GM19240 (cell line): ENCODE measurements at regions not wholly inside any gene's neighbourhood (a gene's known extent, or its start where the extent isn't known, plus 50 kb on each side); places are given as distances from the start of the nearest gene placed in this dataset.

Experiments
- DNase-seq: peaks from one replicate; pipeline ENCODE4 v3.0.0; 2011; ENCODE audit warnings: low spot score; ENCODE audit not compliant: insufficient read length

DNA sequence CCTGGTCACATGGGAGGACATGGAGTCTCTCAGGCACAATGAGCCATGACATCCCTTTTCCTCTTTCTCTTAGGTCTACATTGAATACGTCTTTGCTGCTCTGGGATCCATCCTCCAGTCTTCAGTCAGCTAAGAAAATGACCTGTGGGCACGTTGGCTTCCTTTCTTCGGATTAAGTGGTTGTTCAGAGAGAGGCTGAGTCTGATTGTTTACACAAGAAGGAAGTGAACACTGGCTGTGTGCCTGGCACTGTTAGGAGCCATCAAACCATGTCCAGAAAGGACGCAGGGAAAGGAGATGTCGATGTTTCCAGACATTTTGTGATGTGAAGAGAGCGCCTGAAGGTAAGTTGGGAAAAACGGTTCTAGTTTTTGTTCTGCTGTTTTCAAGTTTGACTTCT lies 309.9 kb upstream of the CDYL start:
- no peak for DNase-seq

DNA sequence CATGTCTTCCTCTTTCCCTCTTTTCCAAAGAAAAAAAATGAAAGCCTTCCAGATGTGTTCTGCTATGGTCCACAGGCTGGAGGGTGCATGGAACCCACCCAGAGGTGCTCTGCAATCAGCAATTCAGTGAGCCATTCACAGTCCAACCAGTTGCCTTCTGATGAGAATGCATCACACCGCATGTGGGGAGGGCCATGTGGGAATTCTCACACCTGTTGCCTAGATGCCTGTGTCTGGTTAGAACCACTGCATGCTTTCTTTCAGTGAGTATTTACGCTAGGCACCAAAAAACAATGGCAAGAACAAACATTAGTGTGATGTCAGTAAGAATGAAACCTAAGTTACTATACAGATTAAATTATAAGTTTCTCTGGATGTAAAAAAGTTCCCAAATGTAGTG lies 311.6 kb upstream of the CDYL start:
- no peak for DNase-seq

DNA sequence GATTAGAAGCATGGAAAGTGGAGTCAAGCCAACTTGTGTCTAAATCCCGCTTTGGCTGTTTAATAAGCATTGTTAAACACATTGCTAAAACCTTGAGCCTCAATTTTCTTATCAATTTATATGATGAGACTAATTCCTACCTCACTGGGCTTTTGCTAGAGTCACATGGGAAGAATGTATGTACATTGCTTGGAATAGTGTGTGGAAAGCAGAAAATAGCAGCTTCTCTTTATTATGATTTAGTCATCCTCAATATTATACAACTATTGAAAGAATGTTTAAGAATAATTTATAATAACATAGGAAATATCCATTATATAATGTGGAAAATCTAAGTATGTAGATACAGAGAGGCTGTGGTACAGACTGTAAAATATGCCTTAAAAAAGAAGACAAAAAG lies 313.0 kb upstream of the CDYL start:
- DNase-seq = no peak

DNA sequence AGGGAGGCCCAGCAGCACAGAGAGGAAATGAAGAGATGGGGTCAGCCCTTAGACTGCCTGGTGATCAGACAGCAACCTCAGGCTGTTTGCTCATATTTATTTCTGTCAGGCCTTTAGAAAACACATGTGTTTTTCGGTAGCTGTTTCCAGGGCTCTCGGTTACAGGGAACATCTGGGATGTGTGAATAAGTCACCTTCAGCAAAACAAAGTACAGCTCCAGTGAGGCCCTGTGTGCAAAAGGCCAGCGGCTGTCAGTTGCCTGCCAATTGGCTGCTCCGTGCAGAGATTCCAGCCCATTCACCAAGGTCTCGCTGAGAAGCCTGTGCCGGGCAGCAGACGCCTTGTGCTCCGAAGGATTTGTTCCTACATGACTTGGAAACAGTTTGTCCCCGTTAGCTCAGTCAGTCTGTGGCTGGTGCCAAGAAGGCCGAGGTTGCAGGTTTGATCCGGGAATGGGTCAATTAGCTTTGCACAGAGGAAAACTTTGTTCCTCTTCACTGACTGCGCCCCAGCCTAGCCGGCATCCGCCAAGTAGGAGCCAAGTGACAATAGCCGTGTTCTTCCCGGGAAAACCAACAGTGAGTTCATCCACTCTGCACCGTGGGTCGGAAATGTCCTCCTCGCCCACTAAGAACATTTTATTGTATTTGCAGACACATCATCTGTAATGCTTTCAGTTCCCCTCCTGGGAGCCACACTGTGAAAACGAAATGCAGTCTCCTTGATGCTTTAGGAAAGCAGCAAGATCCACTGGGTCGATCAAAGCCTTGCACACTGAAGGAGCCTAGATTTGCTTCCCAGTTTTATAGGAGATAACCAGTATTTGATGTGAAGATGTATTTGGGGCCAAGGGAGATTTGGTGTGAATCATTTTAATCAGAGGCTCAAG lies 315.4 kb upstream of the CDYL start:
- DNase-seq = no peak

DNA sequence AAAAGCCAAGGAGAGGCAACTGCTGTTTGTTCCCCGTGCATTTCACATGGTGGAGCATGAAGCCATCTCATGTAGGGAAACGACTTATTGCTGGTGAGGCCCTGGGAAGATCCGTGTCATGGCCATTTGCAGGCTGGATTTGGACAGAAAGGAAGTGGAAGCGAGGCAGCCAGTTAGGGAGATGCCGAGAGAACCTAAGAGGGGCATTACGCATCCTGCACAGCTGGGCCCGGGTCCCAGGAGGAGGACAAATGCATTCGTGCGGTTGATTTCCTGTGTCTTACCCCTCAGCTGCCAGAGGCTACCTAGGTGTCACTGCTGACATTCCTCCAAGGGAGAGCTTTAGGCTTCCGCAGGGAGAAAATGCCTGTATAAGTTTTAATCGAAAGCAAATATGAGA lies 316.2 kb upstream of the CDYL start:
- DNase-seq = no peak

DNA sequence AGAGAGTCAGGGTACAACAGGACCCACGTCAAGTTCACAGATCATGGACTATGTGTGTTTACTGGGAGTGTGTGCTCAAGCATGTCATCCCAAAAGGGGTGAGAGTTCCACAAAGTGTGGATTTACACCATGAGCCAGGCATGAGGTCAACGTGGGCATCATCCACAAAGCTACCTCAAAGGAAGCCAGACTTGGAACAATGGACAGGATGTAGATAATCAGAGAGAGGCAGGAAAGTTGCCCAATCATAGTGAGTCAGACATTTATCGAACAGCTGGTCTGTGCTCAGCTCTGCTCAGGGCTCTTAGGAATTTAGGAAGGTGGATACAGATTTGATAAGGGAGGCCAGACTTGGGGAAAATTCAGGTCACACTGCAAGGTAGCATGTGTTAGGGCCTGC lies 317.2 kb upstream of the CDYL start:
- no peak for DNase-seq

DNA sequence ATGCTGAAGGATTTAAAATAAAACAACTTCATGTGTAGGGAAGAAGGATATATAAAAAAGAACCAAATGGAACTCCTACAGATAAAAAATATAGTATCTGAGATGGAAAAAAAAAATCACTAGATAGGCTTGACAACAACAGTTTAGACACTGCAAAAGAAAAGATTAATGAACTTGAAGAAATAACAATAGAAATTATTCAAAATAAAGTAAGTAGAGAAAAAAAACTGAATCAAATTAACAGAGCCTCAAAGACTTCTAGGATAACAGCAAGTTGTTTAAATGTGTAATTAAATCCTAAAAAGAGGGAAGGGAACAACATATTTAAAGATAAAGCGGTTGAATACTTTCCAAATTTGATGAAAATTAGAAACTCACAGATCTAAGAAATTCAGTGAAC lies 316.3 kb upstream of the ECI2 start:
- no peak for DNase-seq

DNA sequence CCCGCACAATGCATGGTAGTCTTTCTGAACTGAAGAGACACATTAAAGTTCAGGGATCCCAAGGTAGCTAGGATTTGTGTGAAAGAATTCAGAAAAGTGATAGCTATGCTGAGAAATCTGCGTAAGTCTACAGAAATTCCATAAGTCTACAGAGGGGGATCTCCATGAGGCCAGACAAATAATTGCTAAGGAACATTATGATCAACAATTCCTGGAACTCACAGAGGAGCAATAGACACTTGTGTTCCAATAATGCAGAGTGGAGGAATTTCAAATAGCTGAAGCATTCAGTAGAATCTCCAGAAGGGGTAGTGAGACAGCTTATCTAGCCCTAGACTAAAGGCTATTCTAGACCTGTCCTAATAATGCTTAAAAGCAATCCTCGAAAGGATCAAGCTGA lies 315.7 kb upstream of the ECI2 start:
- no peak for DNase-seq

DNA sequence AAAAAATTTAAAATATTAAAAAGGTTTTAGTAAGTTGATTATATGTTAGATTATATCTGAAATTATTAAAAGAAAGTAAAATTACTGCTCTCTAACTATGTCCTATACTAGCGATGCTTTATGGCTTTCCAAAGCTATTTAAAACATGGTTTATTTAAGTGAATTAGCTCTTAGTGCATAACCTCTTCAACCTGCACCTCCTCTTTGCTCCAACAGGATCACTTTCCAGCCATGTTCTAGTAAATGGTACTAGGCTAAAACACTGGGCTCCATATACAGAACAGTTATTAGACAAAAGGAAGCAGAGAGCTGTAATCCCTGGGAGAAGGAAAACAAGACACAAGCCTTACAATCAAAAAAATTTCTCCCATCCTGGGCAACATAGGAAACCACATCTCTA lies 314.9 kb upstream of the ECI2 start:
- DNase-seq = no peak

DNA sequence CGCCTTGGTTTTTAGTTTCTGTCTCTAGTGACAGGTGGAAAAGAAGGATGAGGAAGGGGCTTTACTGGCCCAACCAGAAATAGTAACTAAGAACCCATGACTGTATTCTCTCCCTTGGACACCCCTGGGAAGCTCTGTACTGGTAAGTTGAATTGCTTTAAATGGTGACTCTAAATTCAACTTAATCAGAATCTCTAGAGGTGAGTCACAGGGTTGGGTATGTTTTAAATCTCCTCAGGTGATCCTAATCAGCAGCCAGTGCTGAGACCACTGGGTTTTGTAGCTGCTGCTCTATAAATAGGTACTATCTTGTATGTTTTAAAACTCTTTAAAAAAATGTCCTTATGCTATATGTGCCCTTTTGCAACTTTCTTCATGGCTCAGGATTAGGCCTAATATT lies 314.0 kb upstream of the ECI2 start:
- no peak for DNase-seq

DNA sequence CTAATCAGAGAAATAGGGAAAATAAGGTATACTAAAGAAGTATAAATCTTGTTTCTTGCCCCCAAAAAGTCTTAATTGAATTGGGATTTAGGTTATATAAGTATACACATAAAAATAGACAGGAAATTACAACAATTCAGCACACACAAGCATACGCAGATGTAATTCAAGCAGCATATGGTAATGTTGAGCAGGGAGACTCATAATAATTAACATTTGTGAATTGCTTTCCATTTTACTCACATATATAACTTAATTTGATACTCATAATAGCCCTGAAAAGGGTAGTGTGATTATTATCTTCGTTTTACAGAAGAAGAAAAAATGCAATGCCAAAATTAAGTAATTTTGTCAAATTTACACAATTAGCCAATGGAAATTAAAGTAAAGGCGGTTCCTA lies 313.5 kb upstream of the ECI2 start:
- no peak for DNase-seq

DNA sequence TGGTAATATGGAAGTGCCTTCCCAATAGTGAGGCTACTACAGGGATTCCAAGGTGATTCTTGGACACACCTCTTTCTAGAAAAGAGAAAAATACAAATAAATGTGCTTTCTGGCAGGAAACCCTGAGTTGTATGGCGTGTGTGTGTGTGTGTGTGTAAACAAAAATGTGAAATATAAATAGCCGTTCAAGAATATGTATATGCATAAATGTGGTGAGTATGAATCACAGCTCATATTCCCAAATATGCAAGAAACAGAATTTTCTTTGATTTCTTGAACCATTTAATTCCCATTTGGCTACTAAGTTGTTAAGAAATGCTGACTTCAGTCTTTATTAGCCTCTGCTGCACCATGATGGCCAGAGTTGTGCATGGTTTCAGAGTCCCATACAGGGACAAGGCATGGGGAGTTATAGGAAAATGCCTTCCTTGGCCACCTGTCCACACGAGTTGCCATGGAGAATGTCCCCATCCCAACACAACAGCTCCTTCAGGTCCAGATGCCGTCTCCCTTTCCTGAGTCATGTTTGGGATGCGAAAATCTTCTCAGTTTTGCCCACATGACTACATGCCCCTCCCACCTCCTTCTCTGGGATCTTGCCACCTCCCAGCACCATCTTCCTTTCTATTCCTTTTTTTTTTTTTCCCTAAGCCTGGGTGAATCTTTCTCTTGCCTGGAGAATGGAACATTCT lies 312.4 kb upstream of the ECI2 start:
- no peak for DNase-seq

DNA sequence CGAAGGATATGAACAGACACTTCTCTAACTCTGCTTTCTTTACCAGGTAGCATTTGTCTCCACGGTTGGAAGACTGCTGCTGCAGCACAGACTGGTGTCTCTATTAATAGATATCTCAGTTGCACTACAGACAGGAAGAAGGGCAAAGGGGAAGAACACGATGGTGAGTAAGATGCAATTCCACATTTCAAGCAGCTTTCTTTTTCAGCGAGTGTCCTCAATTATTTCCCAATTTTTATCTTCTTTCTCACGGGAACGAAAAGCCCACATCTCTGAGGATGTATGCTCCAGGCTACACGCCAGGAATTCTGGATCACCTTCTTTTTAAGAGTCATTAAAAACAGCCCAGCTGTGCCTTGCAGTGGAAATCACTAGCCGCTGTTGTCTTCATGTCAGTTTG lies 311.6 kb upstream of the ECI2 start:
- DNase-seq = no peak

DNA sequence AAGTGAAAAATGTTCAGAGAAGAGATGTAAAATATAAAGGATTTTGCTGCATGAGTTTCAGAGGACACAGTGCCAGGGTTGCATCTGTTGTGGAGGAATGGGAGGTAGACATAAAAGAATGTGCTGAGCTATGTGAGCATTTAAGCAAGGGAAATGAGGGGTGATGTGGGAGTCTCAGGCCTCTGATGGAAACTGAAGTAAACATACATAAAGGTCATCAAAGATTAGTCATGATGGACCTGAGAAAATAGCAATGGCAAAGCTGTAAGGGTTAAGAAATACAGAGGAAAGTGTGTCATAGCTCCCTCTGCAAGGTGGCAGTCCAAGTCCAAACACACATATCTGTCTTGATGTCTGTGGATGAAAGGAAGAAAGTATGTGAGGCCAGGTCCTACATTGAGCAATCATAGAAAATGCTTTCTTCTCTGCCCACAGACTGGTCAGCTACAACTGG lies 306.6 kb upstream of the ECI2 start:
- no peak for DNase-seq

DNA sequence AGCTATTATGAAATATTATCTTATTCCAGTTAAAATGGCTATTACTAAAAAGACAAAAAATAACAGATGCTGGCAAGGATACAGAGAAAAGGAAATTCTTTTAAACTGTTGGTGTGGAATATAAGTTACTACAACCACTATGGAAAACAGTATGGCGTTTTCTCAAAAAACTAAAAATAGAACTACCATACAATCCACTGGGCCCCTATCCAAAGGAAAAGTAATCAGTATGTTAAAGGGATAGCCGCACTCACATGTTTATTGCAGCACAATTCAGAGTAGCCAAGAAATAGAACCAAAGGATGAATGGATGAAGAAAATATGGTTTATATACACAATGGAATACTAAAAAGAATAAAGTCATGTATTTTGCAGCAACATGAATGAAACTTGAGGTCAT lies 303.8 kb upstream of the ECI2 start:
- no peak for DNase-seq

DNA sequence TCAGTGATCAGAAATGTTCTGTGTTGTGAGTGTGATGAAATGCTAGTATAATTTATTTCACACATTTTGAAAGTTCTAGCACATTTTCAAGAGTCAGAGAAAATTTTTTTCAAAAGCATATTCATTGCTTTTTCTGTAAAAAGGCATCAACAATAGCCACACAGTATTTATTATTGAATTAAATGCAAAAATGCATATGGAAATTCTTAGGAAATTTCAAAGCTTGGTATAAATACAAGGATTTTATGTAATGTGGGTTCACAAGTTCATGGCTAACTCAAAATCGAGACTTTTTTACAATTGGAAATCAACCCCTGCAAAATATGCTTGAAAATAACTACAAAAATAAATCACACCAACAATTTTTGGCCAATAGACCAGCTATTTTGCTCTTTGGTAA lies 302.0 kb upstream of the ECI2 start:
- DNase-seq = no peak

DNA sequence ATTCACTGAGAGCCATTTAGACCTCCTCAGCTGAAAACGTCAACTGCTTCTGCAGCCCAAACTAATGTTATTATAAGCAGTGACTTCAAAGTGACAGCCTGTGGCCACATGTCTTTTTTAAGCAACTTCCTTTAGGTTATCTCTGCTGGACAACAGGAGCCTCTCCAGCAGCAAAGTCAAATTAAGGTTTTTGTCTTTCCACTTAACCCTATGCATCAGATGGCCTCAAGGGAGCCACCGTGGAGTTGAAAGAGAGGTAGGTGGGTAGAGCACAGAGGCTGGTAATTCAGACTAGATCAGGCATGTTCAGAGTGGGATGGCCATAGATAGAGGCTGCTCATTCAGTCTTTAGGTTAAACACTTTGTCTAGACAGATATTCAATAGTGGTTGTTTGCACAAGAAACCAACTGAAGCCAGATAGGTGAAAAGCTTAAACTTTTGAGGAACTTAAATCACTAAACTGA lies 300.6 kb upstream of the ECI2 start:
- DNase-seq = no peak

DNA sequence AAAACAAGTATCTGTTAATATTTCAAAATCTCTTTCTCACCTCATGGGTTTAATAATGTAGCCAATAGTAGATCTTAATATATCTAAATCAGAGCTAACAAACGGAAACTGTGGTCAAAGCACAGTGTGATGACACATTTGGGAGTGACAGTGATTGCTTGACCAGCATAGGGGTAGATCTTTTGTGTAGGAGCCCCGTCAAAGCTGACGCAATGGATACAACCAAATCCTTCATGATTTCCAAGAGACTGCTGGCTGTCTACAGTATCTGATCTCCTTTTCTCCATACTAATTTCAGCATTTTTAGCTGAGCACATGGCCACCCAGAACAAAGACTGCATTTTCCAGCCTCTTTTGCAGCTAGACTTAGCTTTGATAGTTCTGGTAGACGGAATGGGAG lies 299.3 kb upstream of the ECI2 start:
- DNase-seq = no peak

DNA sequence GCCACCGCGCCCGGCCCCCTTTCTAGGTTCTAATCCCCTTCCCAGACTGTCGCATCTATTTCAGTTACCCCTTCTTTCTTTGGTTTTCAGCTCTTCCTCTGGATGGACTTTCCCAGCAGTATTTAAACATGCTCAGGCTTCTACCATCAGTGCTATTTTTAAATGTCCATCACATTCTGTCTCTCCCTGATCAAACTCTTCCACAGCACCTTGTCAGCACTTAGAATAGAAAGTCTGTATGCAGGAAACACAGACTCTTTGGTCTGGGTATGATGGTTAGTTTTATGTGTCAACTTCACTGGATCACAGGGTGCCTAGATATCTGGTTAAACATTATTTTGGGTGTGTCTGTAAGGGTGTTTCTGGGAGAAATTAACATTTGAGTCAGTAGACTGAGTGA lies 297.8 kb upstream of the ECI2 start:
- no peak for DNase-seq

DNA sequence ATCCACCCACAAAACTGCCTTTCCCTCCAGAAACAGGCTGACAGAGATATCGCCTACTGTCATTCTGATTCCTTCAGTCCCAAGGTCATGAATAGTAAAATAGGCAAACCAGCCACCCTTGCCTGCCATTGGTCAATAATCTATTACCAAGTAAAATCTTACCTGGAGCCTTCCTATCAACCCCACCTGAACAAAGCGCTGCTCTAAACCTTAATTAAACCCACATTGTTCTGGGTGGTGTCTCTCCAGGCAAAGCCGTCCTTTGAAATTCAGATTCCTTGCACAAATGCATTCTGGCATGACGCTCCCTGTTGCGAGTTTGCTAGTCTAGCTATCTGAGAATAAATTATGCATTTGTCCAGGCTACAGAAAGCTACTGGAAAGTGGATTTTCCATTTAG lies 291.6 kb upstream of the ECI2 start:
- no peak for DNase-seq

DNA sequence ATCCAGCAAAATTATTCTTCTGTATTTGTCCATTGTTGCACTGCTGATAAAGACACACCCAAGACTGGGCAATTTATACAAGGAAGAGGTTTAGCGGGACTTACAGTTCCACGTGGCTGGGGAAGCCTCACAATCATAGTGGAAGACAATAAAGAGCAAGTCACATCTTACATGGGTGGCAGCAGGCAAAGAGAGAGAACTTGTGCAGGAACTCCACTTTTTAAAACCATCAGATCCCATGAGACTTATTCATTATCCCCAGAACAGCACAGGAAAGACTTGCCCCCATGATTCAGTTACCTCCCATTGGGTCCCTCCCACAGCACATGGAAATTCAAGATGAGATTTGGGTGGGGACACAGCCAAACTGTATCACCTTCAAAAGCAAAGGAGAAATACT lies 286.5 kb upstream of the ECI2 start:
- no peak for DNase-seq

DNA sequence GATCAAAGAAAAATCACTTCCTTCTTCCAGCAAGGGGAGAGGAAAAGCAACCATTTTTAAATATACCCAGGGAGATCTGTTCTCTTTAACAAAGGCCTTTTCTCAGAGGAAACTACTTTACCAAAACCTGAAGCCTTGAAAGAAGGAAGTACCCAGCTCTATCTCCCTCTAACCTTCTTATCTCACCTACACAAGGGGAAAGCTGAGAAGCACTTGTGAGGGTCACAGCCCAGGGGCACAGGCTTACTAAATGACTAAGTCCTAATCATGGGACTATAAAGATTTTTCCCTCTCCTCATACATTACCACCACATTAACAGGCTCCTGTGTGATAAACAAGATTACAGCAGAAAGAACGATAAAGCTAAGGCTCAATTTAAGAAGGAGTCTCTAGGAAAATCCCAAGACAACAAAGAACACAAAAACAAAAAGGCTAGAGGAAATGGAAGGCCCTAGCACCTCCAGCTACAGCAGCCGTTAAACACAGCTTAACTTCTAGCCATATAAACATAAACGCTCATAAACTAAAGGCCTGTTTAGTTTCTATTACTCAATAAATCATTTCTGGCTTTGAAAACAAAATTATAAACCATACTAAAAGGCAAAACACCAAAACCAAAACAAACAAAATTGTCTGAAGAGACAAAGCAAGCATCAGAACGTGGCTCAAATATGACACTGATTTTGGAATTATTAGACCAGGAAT lies 284.9 kb upstream of the ECI2 start:
- no peak for DNase-seq
